ENCODE measurements at regions not wholly inside any gene's neighbourhood (a gene's known extent, or its start where the extent isn't known, plus 50 kb on each side); places are given as distances from the start of the nearest gene placed in this dataset.

DNA sequence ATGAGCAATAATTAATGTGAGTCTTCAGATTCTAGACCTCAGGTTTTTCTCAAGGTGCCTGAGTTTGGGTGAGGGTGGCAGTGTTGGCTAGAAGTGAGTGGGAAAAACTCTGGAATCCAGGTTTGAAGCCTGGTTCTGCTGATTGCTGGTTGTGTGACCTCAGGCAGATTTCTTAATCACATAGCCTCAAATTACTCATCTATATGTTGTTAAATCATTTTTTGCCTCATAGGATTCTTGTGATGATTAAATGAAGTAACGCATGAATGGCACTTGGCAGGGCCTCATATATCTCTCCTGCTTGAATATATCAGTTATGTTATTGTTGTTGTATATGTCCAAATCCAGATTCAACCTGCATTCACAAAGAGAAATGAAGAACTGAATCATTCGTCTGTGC, 60.5 kb downstream of the NR2F2 start:
- DNase-seq (ENCODE audit: low read depth), result no peak
- H3K4me3 ChIP-seq (ENCODE audit: control insufficient read depth, low read depth, low read length), result no peak overlapping the region
- TF ChIP-seq CTCF (IDR thresholded peaks at IDR 0.05; ENCODE audit: control insufficient read depth, insufficient read depth, low read depth, low read length, missing control alignments), result no peak

DNA sequence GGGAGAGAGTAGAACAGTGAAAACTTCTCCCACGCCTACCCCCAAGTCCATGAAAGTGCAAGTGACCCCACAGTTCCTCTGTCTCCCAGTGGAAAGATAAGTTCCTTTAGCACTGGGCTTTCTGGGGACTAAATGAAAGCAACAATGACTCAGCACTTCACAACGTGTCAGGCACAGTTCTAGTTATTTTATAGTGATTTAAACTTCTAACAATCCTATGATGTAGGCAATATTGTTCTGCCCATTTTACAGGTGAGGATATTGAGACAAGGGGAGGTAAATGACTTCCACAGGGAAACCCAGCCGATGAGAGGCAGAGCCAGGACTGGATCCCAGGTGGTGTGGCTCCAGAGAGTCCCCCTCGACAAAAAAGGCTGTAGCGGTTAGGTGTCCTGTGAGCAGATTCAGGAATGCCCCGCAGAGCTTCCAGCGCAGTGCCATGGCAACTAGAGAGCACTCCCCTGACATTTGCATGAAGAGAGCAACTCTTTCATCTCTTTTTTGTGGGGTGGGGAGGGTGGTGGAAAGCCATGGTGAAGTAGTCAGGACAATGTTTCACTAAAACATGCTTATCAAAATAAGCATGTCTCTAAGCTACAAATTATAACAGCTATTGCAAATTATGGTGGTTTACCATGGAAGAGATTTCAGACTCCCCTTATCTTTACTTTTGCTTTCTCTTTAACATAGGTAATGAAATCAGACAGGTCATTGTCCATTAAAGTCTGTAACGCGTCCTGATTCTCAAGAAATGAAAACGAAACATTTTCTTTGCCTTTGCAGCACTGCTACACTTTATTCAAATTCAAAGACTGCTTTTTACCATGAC, 62.1 kb downstream of the NR2F2 start:
- TF ChIP-seq CTCF (IDR thresholded peaks at IDR 0.05; ENCODE audit: control insufficient read depth, insufficient read depth, low read depth, low read length, missing control alignments), result no peak
- peak overlapping the region; percentile 8 for H3K4me3 ChIP-seq (ENCODE audit: control insufficient read depth, low read depth, low read length)
- DNase-seq (ENCODE audit: low read depth), result no peak

DNA sequence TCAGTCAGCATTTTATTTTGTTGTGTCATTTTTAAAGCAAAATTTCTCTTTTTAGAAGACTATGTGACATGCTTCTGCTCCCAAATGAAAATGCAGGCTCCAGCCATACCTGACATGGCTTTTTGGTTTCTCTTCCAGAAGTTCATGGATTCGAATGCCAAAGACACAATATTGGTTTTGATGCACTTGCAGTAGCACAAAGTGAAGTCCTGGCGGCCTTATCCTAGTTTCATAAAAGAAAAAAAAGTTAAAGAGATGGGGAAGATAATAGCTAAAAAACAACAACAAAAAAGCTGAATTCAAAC, 62.7 kb downstream of the NR2F2 start:
- H3K4me3 ChIP-seq (ENCODE audit: control insufficient read depth, low read depth, low read length), result no peak overlapping the region
- DNase-seq (ENCODE audit: low read depth), result no peak
- no peak for TF ChIP-seq CTCF (IDR thresholded peaks at IDR 0.05; ENCODE audit: control insufficient read depth, insufficient read depth, low read depth, low read length, missing control alignments)

GRCh38 chr15:96395687-96396086, 65.2 kb downstream of the NR2F2 start:
- no peak for DNase-seq (ENCODE audit: low read depth)
- no peak for TF ChIP-seq CTCF (IDR thresholded peaks at IDR 0.05; ENCODE audit: control insufficient read depth, insufficient read depth, low read depth, low read length, missing control alignments)
- no peak overlapping the region for H3K4me3 ChIP-seq (ENCODE audit: control insufficient read depth, low read depth, low read length)

DNA sequence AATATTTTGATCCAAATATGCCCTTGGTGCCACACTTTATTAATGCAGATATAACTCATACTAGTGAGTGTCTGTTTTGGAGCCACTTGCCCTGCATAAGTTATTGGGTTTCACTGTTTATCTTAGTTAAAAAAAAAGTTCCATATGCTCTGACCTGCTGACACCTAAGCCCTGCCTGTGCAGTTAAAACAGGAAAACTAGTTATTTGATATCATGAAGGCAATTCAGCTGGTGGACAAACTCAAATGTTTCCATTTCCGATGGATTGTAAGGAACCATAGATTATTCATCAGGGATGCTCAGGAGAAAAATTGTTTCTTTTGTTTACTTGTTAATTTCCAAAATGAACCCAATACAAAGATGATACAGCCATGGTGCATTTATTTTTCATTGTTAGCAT, 68.3 kb downstream of the NR2F2 start:
- no peak for TF ChIP-seq CTCF (IDR thresholded peaks at IDR 0.05; ENCODE audit: control insufficient read depth, insufficient read depth, low read depth, low read length, missing control alignments)
- no peak for DNase-seq (ENCODE audit: low read depth)
- no peak overlapping the region for H3K4me3 ChIP-seq (ENCODE audit: control insufficient read depth, low read depth, low read length)

GRCh38 chr15:96402403-96402802, 71.9 kb downstream of the NR2F2 start:
- no peak overlapping the region for H3K4me3 ChIP-seq (ENCODE audit: control insufficient read depth, low read depth, low read length)
- no peak for TF ChIP-seq CTCF (IDR thresholded peaks at IDR 0.05; ENCODE audit: control insufficient read depth, insufficient read depth, low read depth, low read length, missing control alignments)
- DNase-seq (ENCODE audit: low read depth), result no peak

Data from AG09309 (cell line).